Thoracic aorta (tissue), 2 donors: ENCODE measurements at regions not wholly inside any gene's neighbourhood (a gene's known extent, or its start where the extent isn't known, plus 50 kb on each side); places are given as distances from the start of the nearest gene placed in this dataset.
"Not testable (repeated sequence)": the region's sequence is repeated elsewhere in the genome, so short reads cannot be mapped to it uniquely, and the experiment has no call there.

ENCODE experiments used
- ATAC-seq: fragments of 150-250 bp; one replicate; pipeline ENCODE4 v1.8.0; 2017; ENCODE audit warnings: low read depth; ENCODE audit not compliant: insufficient number of reproducible peaks, low FRiP score
- DNase-seq: peaks from one replicate; pipeline ENCODE4 v3.0.0-alpha.2; 2020; ENCODE audit warnings: low spot score
- H3K27ac ChIP-seq, 2 donors: fragments of 200-600 bp; sonication (generic); 1 replicate in 1 of 2; 2 replicates in 1 of 2; pipeline ENCODE4 v1.5.1; 2016; ENCODE audit warnings: mild to moderate bottlenecking in 2 of 2, moderate library complexity in 2 of 2
- H3K27me3 ChIP-seq: fragments of 200-600 bp; sonication (generic); replicated peaks from 2 replicates; pipeline ENCODE4 v1.6.0; 2016; ENCODE audit warnings: mild to moderate bottlenecking; ENCODE audit not compliant: insufficient read depth
- H3K36me3 ChIP-seq: fragments of 200-600 bp; sonication (generic); one replicate; pipeline ENCODE4 v1.5.1; 2016
- H3K4me1 ChIP-seq, 2 donors: fragments of 200-600 bp; sonication (generic); 1 replicate in 1 of 2; 2 replicates in 1 of 2; pipeline versions ENCODE4 v1.5.1 to v1.6.0; 2016; ENCODE audit warnings: low read depth in 2 of 2, mild to moderate bottlenecking in 1 of 2; ENCODE audit not compliant: control insufficient read depth in 1 of 2
- H3K4me3 ChIP-seq: fragments of 200-600 bp; sonication (generic); 2 replicates; pipeline ENCODE4 v1.5.1; 2016; ENCODE audit warnings: mild to moderate bottlenecking
- H3K9me3 ChIP-seq: fragments of 200-600 bp; sonication (generic); 2 replicates; pipeline ENCODE4 v1.5.1; 2016
- TF ChIP-seq, protein P1 (sequence below): fragments of 200-600 bp; sonication (generic); IDR thresholded peaks from one replicate; pipeline ENCODE4 v1.5.1; 2019; ENCODE audit warnings: antibody characterized with exemption

DNA sequence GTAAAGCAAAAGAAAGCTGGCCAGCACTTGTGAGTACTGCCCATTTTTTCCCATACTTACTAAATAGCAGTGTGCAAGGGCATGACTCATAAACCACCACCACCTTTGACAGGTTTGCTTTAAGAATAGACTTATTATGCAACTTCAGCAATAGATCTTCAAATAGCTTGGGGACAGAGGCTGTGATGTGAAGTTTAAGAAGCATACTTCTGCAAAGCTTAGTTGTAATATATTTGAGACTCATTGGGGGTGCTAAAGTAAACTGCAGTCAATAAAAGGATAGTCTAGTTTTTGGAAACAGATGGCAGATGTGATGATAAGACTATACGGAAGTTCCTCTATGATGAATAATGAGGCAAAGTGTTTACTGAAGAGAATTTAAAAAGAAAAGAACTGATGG is 210.0 kb downstream of the PLA2G4A start:
- H3K9me3 ChIP-seq, result no peaks in the 10 kb centered on the region
- no peaks in the 10 kb centered on the region for H3K27me3 ChIP-seq
- TF ChIP-seq, protein P1, sequence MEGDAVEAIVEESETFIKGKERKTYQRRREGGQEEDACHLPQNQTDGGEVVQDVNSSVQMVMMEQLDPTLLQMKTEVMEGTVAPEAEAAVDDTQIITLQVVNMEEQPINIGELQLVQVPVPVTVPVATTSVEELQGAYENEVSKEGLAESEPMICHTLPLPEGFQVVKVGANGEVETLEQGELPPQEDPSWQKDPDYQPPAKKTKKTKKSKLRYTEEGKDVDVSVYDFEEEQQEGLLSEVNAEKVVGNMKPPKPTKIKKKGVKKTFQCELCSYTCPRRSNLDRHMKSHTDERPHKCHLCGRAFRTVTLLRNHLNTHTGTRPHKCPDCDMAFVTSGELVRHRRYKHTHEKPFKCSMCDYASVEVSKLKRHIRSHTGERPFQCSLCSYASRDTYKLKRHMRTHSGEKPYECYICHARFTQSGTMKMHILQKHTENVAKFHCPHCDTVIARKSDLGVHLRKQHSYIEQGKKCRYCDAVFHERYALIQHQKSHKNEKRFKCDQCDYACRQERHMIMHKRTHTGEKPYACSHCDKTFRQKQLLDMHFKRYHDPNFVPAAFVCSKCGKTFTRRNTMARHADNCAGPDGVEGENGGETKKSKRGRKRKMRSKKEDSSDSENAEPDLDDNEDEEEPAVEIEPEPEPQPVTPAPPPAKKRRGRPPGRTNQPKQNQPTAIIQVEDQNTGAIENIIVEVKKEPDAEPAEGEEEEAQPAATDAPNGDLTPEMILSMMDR, result no peak
- no peak for ATAC-seq
- H3K4me1 ChIP-seq, result no peaks in the 10 kb centered on the region
- no peak overlapping the region for H3K4me3 ChIP-seq
- no peaks in the 10 kb centered on the region for H3K36me3 ChIP-seq
- no peak for DNase-seq
- H3K27ac ChIP-seq, result no peak overlapping the region

DNA sequence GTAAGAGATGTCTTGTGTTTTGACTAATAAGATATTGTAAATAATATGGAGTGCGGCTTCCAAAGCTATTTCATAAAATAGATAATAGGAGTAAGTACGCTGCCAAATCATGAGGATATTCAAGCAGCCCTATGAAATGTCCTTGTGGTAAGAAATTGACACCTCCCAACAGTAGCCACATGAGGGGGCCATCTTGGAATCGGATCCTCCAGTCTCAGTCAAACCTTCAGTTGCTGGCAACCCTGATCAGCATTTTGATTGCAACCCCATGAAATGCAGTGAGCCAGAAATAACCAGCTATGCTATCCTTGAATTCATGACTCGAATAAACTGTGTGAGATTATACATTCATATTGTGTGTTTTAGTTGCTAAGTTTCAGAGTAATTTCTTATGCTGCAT is 212.4 kb downstream of the PLA2G4A start:
- no peak overlapping the region for H3K27ac ChIP-seq
- DNase-seq (no peak), ATAC-seq (no peak)
- no peaks in the 10 kb centered on the region for H3K4me1 ChIP-seq
- H3K9me3 ChIP-seq, result no peaks in the 10 kb centered on the region
- TF ChIP-seq, protein P1, result no peak
- H3K36me3 ChIP-seq, result no peaks in the 10 kb centered on the region
- no peak overlapping the region for H3K4me3 ChIP-seq
- H3K27me3 ChIP-seq, result no peaks in the 10 kb centered on the region

DNA sequence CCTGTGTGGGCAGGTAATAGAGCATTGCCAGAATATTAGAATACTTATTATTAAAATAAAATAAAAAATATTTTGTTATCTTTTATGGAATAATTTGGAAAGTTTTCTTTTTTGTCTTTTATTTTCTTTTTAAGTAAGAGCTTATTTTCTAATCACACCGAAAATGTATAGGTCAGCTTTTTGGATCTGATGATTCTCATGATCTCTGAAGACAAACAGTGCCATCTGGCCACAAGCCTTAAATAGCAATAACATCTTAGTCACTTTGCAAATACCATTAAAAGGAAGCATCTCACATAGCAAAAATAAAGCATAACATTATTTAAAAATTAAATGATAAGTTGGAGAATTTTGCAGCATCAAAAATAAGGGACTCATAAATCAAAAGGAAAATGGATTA is 213.8 kb downstream of the PLA2G4A start:
- Histone ChIP-seq H3K27me3 (no peaks in the 10 kb centered on the region), H3K4me1 (no peaks in the 10 kb centered on the region), H3K27ac (no peak overlapping the region), H3K9me3 (no peaks in the 10 kb centered on the region), H3K36me3 (no peaks in the 10 kb centered on the region), H3K4me3 (no peak overlapping the region)
- TF ChIP-seq, protein P1, result no peak
- no peak for ATAC-seq
- no peak for DNase-seq

DNA sequence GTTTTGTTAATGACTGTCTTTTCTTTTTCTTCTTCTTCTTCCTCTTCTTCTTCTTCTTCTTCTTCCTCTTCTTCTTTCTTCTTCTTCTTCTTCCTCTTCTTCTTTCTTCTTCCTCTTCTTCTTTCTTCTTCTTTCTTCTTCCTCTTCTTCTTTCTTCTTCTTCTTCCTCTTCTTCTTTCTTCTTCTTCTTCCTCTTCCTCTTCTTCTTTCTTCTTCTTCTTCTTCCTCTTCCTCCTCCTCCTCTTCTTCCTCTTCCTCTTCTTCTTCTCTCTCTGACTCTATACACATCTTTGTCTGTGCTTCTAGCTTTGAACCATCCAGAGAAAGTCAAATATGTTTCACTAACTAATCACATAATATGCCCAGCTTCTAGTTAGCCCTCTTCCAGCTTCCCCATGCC is 214.7 kb downstream of the PLA2G4A start:
- not testable (repeated sequence) for DNase-seq, H3K27ac ChIP-seq, H3K4me3 ChIP-seq, H3K36me3 ChIP-seq, H3K4me1 ChIP-seq, ATAC-seq, H3K9me3 ChIP-seq, H3K27me3 ChIP-seq

DNA sequence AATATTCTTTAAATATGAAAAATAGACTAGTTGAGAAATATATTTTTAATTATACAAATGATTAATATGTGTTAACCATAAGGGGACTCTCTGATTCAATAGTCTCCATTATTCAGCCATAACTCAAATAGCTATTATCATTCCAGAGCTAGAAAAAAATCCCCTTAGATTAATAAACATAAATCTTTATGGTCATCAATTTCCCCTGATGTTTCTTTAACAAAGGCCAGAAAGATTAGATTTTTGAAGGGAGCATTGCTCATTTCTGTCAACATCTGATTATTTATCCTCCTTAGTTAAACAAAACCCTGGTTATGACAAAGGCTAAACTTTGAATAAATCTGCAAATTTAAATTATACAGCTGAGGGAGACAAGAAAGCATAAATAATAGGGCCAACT is 215.7 kb downstream of the PLA2G4A start:
- H3K4me1 ChIP-seq, result no peaks in the 10 kb centered on the region
- H3K27ac ChIP-seq, result no peak overlapping the region
- H3K27me3 ChIP-seq, result no peaks in the 10 kb centered on the region
- H3K9me3 ChIP-seq, result no peaks in the 10 kb centered on the region
- ATAC-seq (no peak), DNase-seq (no peak)
- no peaks in the 10 kb centered on the region for H3K36me3 ChIP-seq
- H3K4me3 ChIP-seq, result no peak overlapping the region
- TF ChIP-seq, protein P1, result no peak

DNA sequence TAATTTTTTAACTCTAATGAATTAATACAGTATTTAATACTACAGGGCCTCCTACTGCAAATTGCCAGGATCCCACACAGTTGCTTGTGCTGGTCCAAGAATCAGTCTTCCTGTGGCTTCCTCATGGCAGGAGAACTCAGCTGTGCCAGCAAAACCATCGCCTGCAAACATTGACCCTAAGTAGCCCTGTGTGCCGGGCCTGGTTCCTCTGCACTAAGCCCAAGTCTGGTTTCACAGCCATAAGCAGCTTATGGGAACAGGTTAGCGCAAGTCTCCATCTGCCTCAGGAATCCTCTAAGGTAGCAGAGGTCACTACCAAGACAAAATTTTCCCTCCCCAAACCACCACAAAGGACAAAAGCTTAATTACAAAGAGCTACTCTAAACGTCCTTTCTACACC is 216.6 kb downstream of the PLA2G4A start:
- no peaks in the 10 kb centered on the region for H3K36me3 ChIP-seq
- H3K27ac ChIP-seq, result no peak overlapping the region
- TF ChIP-seq, protein P1, result no peak
- no peaks in the 10 kb centered on the region for H3K27me3 ChIP-seq
- H3K9me3 ChIP-seq, result no peaks in the 10 kb centered on the region
- H3K4me3 ChIP-seq, result no peak overlapping the region
- no peaks in the 10 kb centered on the region for H3K4me1 ChIP-seq
- ATAC-seq (no peak), DNase-seq (no peak)
